Activated CD8-positive, alpha-beta memory T cell treated with anti-CD3 and anti-CD28 coated beads, Interleukin-2, amount 10 ng/mL, durations not matched to agents 7 days and 5 days (primary cell): ENCODE measurements at regions not wholly inside any gene's neighbourhood (a gene's known extent, or its start where the extent isn't known, plus 50 kb on each side); places are given as distances from the start of the nearest gene placed in this dataset.

Experiments used
- ATAC-seq: fragments of 150-1000 bp; cut with Tn5 transposase; one replicate; pipeline ENCODE4 v1.10.0; 2021; ENCODE audit warnings: moderate library complexity
- CTCF ChIA-PET: fragments of 350-600 bp; sonication (Branson Sonifier 250); formaldehyde crosslinking; loops from one replicate; lab custom pipeline; 2021; ENCODE audit warnings: antibody characterized with exemption; lab: Charles Lee
- DNase-seq: peaks from one replicate; pipeline ENCODE4 v3.0.0-alpha.2; 2020
- H3K27ac Mint-ChIP-seq: one replicate; pipeline ENCODE4 v1.8.0; 2021; ENCODE audit warnings: mild to moderate bottlenecking, mixed read lengths
- H3K27me3 Mint-ChIP-seq: one replicate; pipeline ENCODE4 v1.8.0; 2021; ENCODE audit warnings: mixed read lengths
- H3K36me3 Mint-ChIP-seq: one replicate; pipeline ENCODE4 v1.8.0; 2021; ENCODE audit warnings: mild to moderate bottlenecking, mixed read lengths
- H3K4me1 Mint-ChIP-seq: one replicate; pipeline ENCODE4 v1.8.0; 2021; ENCODE audit warnings: mixed read lengths
- H3K4me3 Mint-ChIP-seq: one replicate; pipeline ENCODE4 v1.8.0; 2021; ENCODE audit warnings: mild to moderate bottlenecking, moderate library complexity, mixed read lengths
- H3K9me3 Mint-ChIP-seq: one replicate; pipeline ENCODE4 v1.8.0; 2022; ENCODE audit warnings: low read depth, mixed read lengths

- DNase-seq = no peak
- ATAC-seq = no peak
- CTCF ChIA-PET = no interaction called here
- no peak overlapping the region for H3K27ac Mint-ChIP-seq
- no peaks in the 10 kb centered on the region for H3K4me1 Mint-ChIP-seq
- peaks cover 10% of the 10 kb centered on the region for H3K9me3 Mint-ChIP-seq
- H3K4me3 Mint-ChIP-seq = no peak overlapping the region
- H3K27me3 Mint-ChIP-seq = no peaks in the 10 kb centered on the region
- H3K36me3 Mint-ChIP-seq = no peaks in the 10 kb centered on the region
Measured at GRCh38 chr10:126806498-126806897, 98.7 kb upstream of the DOCK1 start.

GRCh38 chr10:126806991-126807702 lies 98.1 kb upstream of the DOCK1 start:
- no peaks in the 10 kb centered on the region for H3K36me3 Mint-ChIP-seq
- DNase-seq = no peak
- H3K4me1 Mint-ChIP-seq = no peaks in the 10 kb centered on the region
- H3K27me3 Mint-ChIP-seq = no peaks in the 10 kb centered on the region
- H3K4me3 Mint-ChIP-seq = no peak overlapping the region
- CTCF ChIA-PET = no interaction called here
- no peak overlapping the region for H3K27ac Mint-ChIP-seq
- no peak for ATAC-seq
- peaks cover 10% of the 10 kb centered on the region for H3K9me3 Mint-ChIP-seq

GRCh38 chr10:126808103-126808502 lies 97.1 kb upstream of the DOCK1 start:
- Mint-ChIP-seq H3K27ac (no peak overlapping the region), H3K4me1 (no peaks in the 10 kb centered on the region), H3K9me3 (peaks cover 10% of the 10 kb centered on the region), H3K36me3 (no peaks in the 10 kb centered on the region), H3K27me3 (no peaks in the 10 kb centered on the region), H3K4me3 (no peak overlapping the region)
- DNase-seq (no peak), ATAC-seq (no peak)
- CTCF ChIA-PET = no interaction called here

- CTCF ChIA-PET = no interaction called here
- H3K36me3 Mint-ChIP-seq = no peaks in the 10 kb centered on the region
Measured at GRCh38 chr10:126813432-126813831, 91.8 kb upstream of the DOCK1 start.

GRCh38 chr10:126833542-126833941 lies 71.7 kb upstream of the DOCK1 start:
- ATAC-seq (no peak), DNase-seq (no peak)
- H3K4me3 Mint-ChIP-seq = no peak overlapping the region
- CTCF ChIA-PET = no interaction called here
- peaks cover 9% of the 10 kb centered on the region for H3K9me3 Mint-ChIP-seq
- no peaks in the 10 kb centered on the region for H3K27me3 Mint-ChIP-seq
- H3K36me3 Mint-ChIP-seq = no peaks in the 10 kb centered on the region
- no peak overlapping the region for H3K27ac Mint-ChIP-seq
- no peaks in the 10 kb centered on the region for H3K4me1 Mint-ChIP-seq

More at GRCh38 chr10:126813432-126813831, 91.8 kb upstream of the DOCK1 start:
- DNase-seq (no peak), ATAC-seq (no peak)
- H3K9me3 Mint-ChIP-seq = peaks cover 4% of the 10 kb centered on the region
- no peak overlapping the region for H3K27ac Mint-ChIP-seq
- no peaks in the 10 kb centered on the region for H3K4me1 Mint-ChIP-seq
- H3K27me3 Mint-ChIP-seq = no peaks in the 10 kb centered on the region
- no peak overlapping the region for H3K4me3 Mint-ChIP-seq

GRCh38 chr10:126836009-126836408 lies 69.2 kb upstream of the DOCK1 start:
- Mint-ChIP-seq H3K4me1 (no peaks in the 10 kb centered on the region), H3K27me3 (no peaks in the 10 kb centered on the region), H3K4me3 (no peak overlapping the region), H3K27ac (no peak overlapping the region), H3K36me3 (no peaks in the 10 kb centered on the region), H3K9me3 (peaks cover 2% of the 10 kb centered on the region)
- CTCF ChIA-PET = no interaction called here
- DNase-seq (no peak), ATAC-seq (no peak)

GRCh38 chr10:126838316-126838715 lies 66.9 kb upstream of the DOCK1 start:
- DNase-seq = no peak
- H3K9me3 Mint-ChIP-seq = peaks cover 2% of the 10 kb centered on the region
- H3K36me3 Mint-ChIP-seq = no peaks in the 10 kb centered on the region
- no peak overlapping the region for H3K27ac Mint-ChIP-seq
- ATAC-seq = no peak
- H3K27me3 Mint-ChIP-seq = no peaks in the 10 kb centered on the region
- no peak overlapping the region for H3K4me3 Mint-ChIP-seq
- no peaks in the 10 kb centered on the region for H3K4me1 Mint-ChIP-seq
- CTCF ChIA-PET = no interaction called here

GRCh38 chr10:126839094-126839761 lies 66.0 kb upstream of the DOCK1 start:
- H3K9me3 Mint-ChIP-seq = peaks cover under 1% of the 10 kb centered on the region
- no peaks in the 10 kb centered on the region for H3K27me3 Mint-ChIP-seq
- H3K36me3 Mint-ChIP-seq = no peaks in the 10 kb centered on the region
- no peaks in the 10 kb centered on the region for H3K4me1 Mint-ChIP-seq
- no peak overlapping the region for H3K27ac Mint-ChIP-seq
- no peak overlapping the region for H3K4me3 Mint-ChIP-seq
- CTCF ChIA-PET = no interaction called here
- no peak for ATAC-seq
- DNase-seq = no peak

GRCh38 chr10:126840576-126841135 lies 64.6 kb upstream of the DOCK1 start:
- no peak overlapping the region for H3K4me3 Mint-ChIP-seq

GRCh38 chr10:126841341-126841895 lies 63.8 kb upstream of the DOCK1 start:
- CTCF ChIA-PET = no interaction called here
- DNase-seq (no peak), ATAC-seq (no peak)
- no peaks in the 10 kb centered on the region for H3K27me3 Mint-ChIP-seq
- no peaks in the 10 kb centered on the region for H3K36me3 Mint-ChIP-seq
- H3K4me3 Mint-ChIP-seq = no peak overlapping the region
- no peaks in the 10 kb centered on the region for H3K4me1 Mint-ChIP-seq
- H3K9me3 Mint-ChIP-seq = peaks cover 2% of the 10 kb centered on the region
- H3K27ac Mint-ChIP-seq = no peak overlapping the region

More at GRCh38 chr10:126840576-126841135, 64.6 kb upstream of the DOCK1 start:
- CTCF ChIA-PET = no interaction called here
- no peak for ATAC-seq
- no peak for DNase-seq
- Mint-ChIP-seq H3K36me3 (no peaks in the 10 kb centered on the region), H3K9me3 (peaks cover 1% of the 10 kb centered on the region), H3K4me1 (no peaks in the 10 kb centered on the region), H3K27ac (no peak overlapping the region), H3K27me3 (no peaks in the 10 kb centered on the region)

- ATAC-seq (no peak), DNase-seq (no peak)
- H3K27me3 Mint-ChIP-seq = no peaks in the 10 kb centered on the region
- no peak overlapping the region for H3K4me3 Mint-ChIP-seq
- no peaks in the 10 kb centered on the region for H3K36me3 Mint-ChIP-seq
- H3K27ac Mint-ChIP-seq = no peak overlapping the region
- H3K9me3 Mint-ChIP-seq = peaks cover 2% of the 10 kb centered on the region
- CTCF ChIA-PET = no interaction called here
- no peaks in the 10 kb centered on the region for H3K4me1 Mint-ChIP-seq
Measured at GRCh38 chr10:126842356-126842755, 62.9 kb upstream of the DOCK1 start.

- no peak overlapping the region for H3K4me3 Mint-ChIP-seq
- DNase-seq (no peak), ATAC-seq (no peak)
- H3K36me3 Mint-ChIP-seq = no peaks in the 10 kb centered on the region
- no peaks in the 10 kb centered on the region for H3K27me3 Mint-ChIP-seq
- no peak overlapping the region for H3K27ac Mint-ChIP-seq
- CTCF ChIA-PET = no interaction called here
- peaks cover 2% of the 10 kb centered on the region for H3K9me3 Mint-ChIP-seq
- H3K4me1 Mint-ChIP-seq = no peaks in the 10 kb centered on the region
Measured at GRCh38 chr10:126842836-126843235, 62.4 kb upstream of the DOCK1 start.

GRCh38 chr10:126843299-126843934 lies 61.8 kb upstream of the DOCK1 start:
- Mint-ChIP-seq H3K4me3 (no peak overlapping the region), H3K27me3 (no peaks in the 10 kb centered on the region), H3K36me3 (no peaks in the 10 kb centered on the region), H3K9me3 (peaks cover 2% of the 10 kb centered on the region), H3K27ac (no peak overlapping the region), H3K4me1 (no peaks in the 10 kb centered on the region)
- DNase-seq = no peak
- CTCF ChIA-PET = no interaction called here
- ATAC-seq = no peak
